ENCODE measurements at regions not wholly inside any gene's neighbourhood (a gene's known extent, or its start where the extent isn't known, plus 50 kb on each side); places are given as distances from the start of the nearest gene placed in this dataset.

- no peak for TF ChIP-seq CTCF (IDR thresholded peaks at IDR 0.05; ENCODE audit: extremely low read depth in 1 of 2, insufficient read depth in 1 of 2, low read depth in 1 of 2, low read length in 2 of 2)
- TF ChIP-seq POLR2A (IDR thresholded peaks at IDR 0.05; ENCODE audit: low read depth, low read length) = no peak
- TF ChIP-seq JUN (IDR thresholded peaks at IDR 0.05; ENCODE audit: borderline replicate concordance, insufficient read depth, insufficient read length, low read depth) = peak; percentile 8
- no peak for TF ChIP-seq MAX (IDR thresholded peaks at IDR 0.05; ENCODE audit: insufficient read depth, insufficient read length)
- peak; percentile 31 for TF ChIP-seq POLR2AphosphoS5 (IDR thresholded peaks at IDR 0.05; ENCODE audit: insufficient read depth, low read depth, low read length)
- no peak for TF ChIP-seq EZH2 (IDR thresholded peaks at IDR 0.05; ENCODE audit: borderline replicate concordance, low read depth, low read length, severe bottlenecking)
- TF ChIP-seq MYC (IDR thresholded peaks at IDR 0.05; ENCODE audit: low read depth, low read length) = no peak
- TF ChIP-seq FOS (IDR thresholded peaks at IDR 0.05; ENCODE audit: borderline replicate concordance, insufficient read depth, low read length) = peak; percentile 83
- TF ChIP-seq GATA2 (IDR thresholded peaks at IDR 0.05; ENCODE audit: insufficient read depth, insufficient read length, low read depth, low read length) = peak; percentile 77
Observed at GRCh38 chr10:4067931-4068561, 283.0 kb upstream of the KLF6 start.
